Tibial nerve (tissue), 4 donors: ENCODE measurements at regions not wholly inside any gene's neighbourhood (a gene's known extent, or its start where the extent isn't known, plus 50 kb on each side); places are given as distances from the start of the nearest gene placed in this dataset.

Experiments
- DNase-seq, 2 donors: peaks; one replicate each; pipeline ENCODE4 v3.0.0-alpha.2; 2019; ENCODE audit warnings: low spot score in 2 of 2
- H3K27ac ChIP-seq, 4 donors: fragments of 200-600 bp; sonication (generic) in 3 of 4; one replicate each; pipeline ENCODE4 v1.5.1; 2017 to 2019; ENCODE audit warnings: mild to moderate bottlenecking in 1 of 4
- H3K27me3 ChIP-seq, 2 donors: fragments of 200-600 bp; sonication (generic) in 1 of 2; one replicate each; pipeline versions ENCODE4 v1.5.1 to v1.6.0; 2017 to 2019
- H3K36me3 ChIP-seq, 3 donors: fragments of 200-600 bp; sonication (generic); one replicate each; pipeline ENCODE4 v1.5.1; 2018 to 2019
- H3K4me1 ChIP-seq, 4 donors: fragments of 200-600 bp; sonication (generic) in 3 of 4; one replicate each; pipeline ENCODE4 v1.5.1; 2017 to 2019
- H3K4me3 ChIP-seq, 4 donors: fragments of 200-600 bp; sonication (generic) in 3 of 4; one replicate each; pipeline ENCODE4 v1.5.1; 2017 to 2019; ENCODE audit warnings: mild to moderate bottlenecking in 1 of 4, moderate library complexity in 1 of 4
- H3K9me3 ChIP-seq, 4 donors: fragments of 200-600 bp; sonication (generic) in 3 of 4; one replicate each; pipeline ENCODE4 v1.5.1; 2017 to 2019
- CTCF ChIP-seq, 5 experiments: fragments of 200-600 bp in 3 of 5; fragments of 450-650 bp in 2 of 5; sonication (generic) in 3 of 5; IDR thresholded peaks; one replicate each; pipeline ENCODE4 v1.5.1; 2016 to 2019; ENCODE audit warnings: antibody characterized with exemption in 5 of 5, mild to moderate bottlenecking in 3 of 5, moderate library complexity in 2 of 5
- EP300 ChIP-seq, 2 donors: sonication (generic); formaldehyde crosslinking; IDR thresholded peaks; one replicate each; pipeline ENCODE4 v1.6.1; 2017; ENCODE audit warnings: antibody characterized with exemption in 2 of 2, mild to moderate bottlenecking in 1 of 2
- POLR2A ChIP-seq, 2 donors: fragments of 450-650 bp; IDR thresholded peaks; one replicate each; pipeline ENCODE4 v1.6.1; 2017; ENCODE audit warnings: antibody characterized with exemption in 2 of 2, mild to moderate bottlenecking in 2 of 2, moderate library complexity in 2 of 2
- WGBS, 2 donors: methylation state at CpG; one replicate each; pipeline ENCODE4 v1.1.5; 2018; 5-methylcytosine and 5-hydroxymethylcytosine counted together

GRCh38 chr18:45249246-45249661, 366.0 kb upstream of the SLC14A2 start:
- DNase-seq: no peak
- WGBS, 2 donors: 85 to 90% methylated on average over 1 of the region's 1 CpG
- Histone ChIP-seq H3K9me3 (no peaks in the 10 kb centered on the region), H3K4me1 (peaks cover 0 to 21% (median 3%) of the 10 kb centered on the region in 4 donors), H3K27ac (peak overlapping the region in 3 of 4 donors; percentile 10 to 63 (median 48)), H3K36me3 (no peaks in the 10 kb centered on the region), H3K27me3 (no peaks in the 10 kb centered on the region), H3K4me3 (no peak overlapping the region)
- no peak for TF ChIP-seq POLR2A (IDR thresholded peaks at IDR 0.05)
- TF ChIP-seq EP300 (IDR thresholded peaks at IDR 0.05): no peak
- TF ChIP-seq CTCF (IDR thresholded peaks at IDR 0.05): no peak

GRCh38 chr18:45250479-45250878, 364.8 kb upstream of the SLC14A2 start:
- H3K4me3 ChIP-seq: no peak overlapping the region
- H3K36me3 ChIP-seq: no peaks in the 10 kb centered on the region
- TF ChIP-seq CTCF (IDR thresholded peaks at IDR 0.05) (no peak), EP300 (IDR thresholded peaks at IDR 0.05) (no peak), POLR2A (IDR thresholded peaks at IDR 0.05) (no peak)
- no peaks in the 10 kb centered on the region for H3K9me3 ChIP-seq
- H3K4me1 ChIP-seq: peaks cover 0 to 33% (median 4%) of the 10 kb centered on the region in 4 donors
- no peak for DNase-seq
- WGBS, 2 donors: 39 to 45% methylated on average over 3 of the region's 3 CpGs
- H3K27me3 ChIP-seq: no peaks in the 10 kb centered on the region
- no peak overlapping the region for H3K27ac ChIP-seq

- Histone ChIP-seq H3K9me3 (no peaks in the 10 kb centered on the region), H3K27ac (no peak overlapping the region), H3K36me3 (no peaks in the 10 kb centered on the region), H3K4me1 (peaks cover 0 to 39% (median 6%) of the 10 kb centered on the region in 4 donors), H3K27me3 (no peaks in the 10 kb centered on the region), H3K4me3 (no peak overlapping the region)
- DNase-seq: no peak
- 86% methylated on average over 4 of the region's 4 CpGs for WGBS, 2 donors
- TF ChIP-seq POLR2A (IDR thresholded peaks at IDR 0.05): no peak
- TF ChIP-seq CTCF (IDR thresholded peaks at IDR 0.05): no peak
- no peak for TF ChIP-seq EP300 (IDR thresholded peaks at IDR 0.05)
These were observed 364.0 kb upstream of the SLC14A2 start for GRCh38 chr18:45251236-45251635.

GRCh38 chr18:45252474-45252873, 362.8 kb upstream of the SLC14A2 start:
- Histone ChIP-seq H3K4me3 (no peak overlapping the region), H3K4me1 (peaks cover 0 to 39% (median 6%) of the 10 kb centered on the region in 4 donors), H3K27ac (no peak overlapping the region), H3K36me3 (no peaks in the 10 kb centered on the region), H3K9me3 (no peaks in the 10 kb centered on the region), H3K27me3 (no peaks in the 10 kb centered on the region)
- DNase-seq: no peak
- TF ChIP-seq EP300 (IDR thresholded peaks at IDR 0.05) (no peak), CTCF (IDR thresholded peaks at IDR 0.05) (no peak), POLR2A (IDR thresholded peaks at IDR 0.05) (no peak)
- 81 to 88% methylated on average over 2 of the region's 2 CpGs for WGBS, 2 donors

GRCh38 chr18:45253056-45253565, 362.2 kb upstream of the SLC14A2 start:
- Histone ChIP-seq H3K27ac (no peak overlapping the region), H3K36me3 (no peaks in the 10 kb centered on the region), H3K4me3 (no peak overlapping the region), H3K27me3 (no peaks in the 10 kb centered on the region), H3K9me3 (no peaks in the 10 kb centered on the region), H3K4me1 (peaks cover 0 to 33% (median 6%) of the 10 kb centered on the region in 4 donors)
- TF ChIP-seq EP300 (IDR thresholded peaks at IDR 0.05) (no peak), CTCF (IDR thresholded peaks at IDR 0.05) (no peak), POLR2A (IDR thresholded peaks at IDR 0.05) (no peak)
- no peak for DNase-seq
- WGBS, 2 donors: 71 to 75% methylated on average over 6 of the region's 6 CpGs
